ENCODE measurements at regions not wholly inside any gene's neighbourhood (a gene's known extent, or its start where the extent isn't known, plus 50 kb on each side); places are given as distances from the start of the nearest gene placed in this dataset.

DNA sequence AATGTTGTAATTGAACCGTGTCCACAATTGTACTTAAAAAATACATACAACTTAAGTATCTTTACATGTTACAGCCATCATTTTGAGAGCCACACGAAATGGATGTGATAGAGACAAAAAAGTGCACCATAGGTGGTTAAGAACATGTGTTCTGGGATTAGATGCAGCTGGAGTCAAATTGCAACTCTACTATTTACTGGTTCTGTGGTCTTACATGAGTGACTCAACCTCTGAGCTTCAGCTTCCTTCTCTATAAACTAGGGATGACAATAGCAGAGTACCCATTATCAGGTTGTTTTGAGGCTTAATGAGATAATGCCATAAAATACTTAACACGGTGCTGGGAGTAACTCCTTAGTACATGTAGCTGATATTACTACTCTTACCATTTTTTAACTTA is 130.4 kb downstream of the IDS start:
- Mint-ChIP-seq H3K4me3 (no peak overlapping the region), H3K27ac (no peak overlapping the region), H3K9me3 (no peaks in the 10 kb centered on the region), H3K27me3 (peaks cover 18% of the 10 kb centered on the region), H3K4me1 (ENCODE audit: low read depth) (no peaks in the 10 kb centered on the region), H3K36me3 (ENCODE audit: low read depth) (no peaks in the 10 kb centered on the region)
- intact Hi-C loops (cut with DNase I, micrococcal nuclease) = no loop called here
- Histone ChIP-seq H3K9me3 (ENCODE audit: control insufficient read depth in 1 of 2, insufficient read depth in 1 of 2, low read length in 2 of 2) (no peaks in the 10 kb centered on the region), H3K36me3 (ENCODE audit: insufficient read depth, low read length) (no peaks in the 10 kb centered on the region), H3K4me3 (ENCODE audit: low read length) (no peak overlapping the region), H3K4me1 (ENCODE audit: insufficient read depth, low read length) (no peaks in the 10 kb centered on the region), H3K27me3 (ENCODE audit: control insufficient read depth in 1 of 2, insufficient read depth in 2 of 2, low read length in 2 of 2) (no peaks in the 10 kb centered on the region), H3K27ac (ENCODE audit: low read depth in 1 of 2, low read length in 2 of 2) (no peak overlapping the region)
- ATAC-seq (ENCODE audit: poor library complexity) (no peak), DNase-seq (no peak)
- ChIA-PET CTCF (no interaction called here), POLR2A (no interaction called here)
- TF ChIP-seq, protein P1, sequence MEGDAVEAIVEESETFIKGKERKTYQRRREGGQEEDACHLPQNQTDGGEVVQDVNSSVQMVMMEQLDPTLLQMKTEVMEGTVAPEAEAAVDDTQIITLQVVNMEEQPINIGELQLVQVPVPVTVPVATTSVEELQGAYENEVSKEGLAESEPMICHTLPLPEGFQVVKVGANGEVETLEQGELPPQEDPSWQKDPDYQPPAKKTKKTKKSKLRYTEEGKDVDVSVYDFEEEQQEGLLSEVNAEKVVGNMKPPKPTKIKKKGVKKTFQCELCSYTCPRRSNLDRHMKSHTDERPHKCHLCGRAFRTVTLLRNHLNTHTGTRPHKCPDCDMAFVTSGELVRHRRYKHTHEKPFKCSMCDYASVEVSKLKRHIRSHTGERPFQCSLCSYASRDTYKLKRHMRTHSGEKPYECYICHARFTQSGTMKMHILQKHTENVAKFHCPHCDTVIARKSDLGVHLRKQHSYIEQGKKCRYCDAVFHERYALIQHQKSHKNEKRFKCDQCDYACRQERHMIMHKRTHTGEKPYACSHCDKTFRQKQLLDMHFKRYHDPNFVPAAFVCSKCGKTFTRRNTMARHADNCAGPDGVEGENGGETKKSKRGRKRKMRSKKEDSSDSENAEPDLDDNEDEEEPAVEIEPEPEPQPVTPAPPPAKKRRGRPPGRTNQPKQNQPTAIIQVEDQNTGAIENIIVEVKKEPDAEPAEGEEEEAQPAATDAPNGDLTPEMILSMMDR (IDR thresholded peaks at IDR 0.05) = no peak

DNA sequence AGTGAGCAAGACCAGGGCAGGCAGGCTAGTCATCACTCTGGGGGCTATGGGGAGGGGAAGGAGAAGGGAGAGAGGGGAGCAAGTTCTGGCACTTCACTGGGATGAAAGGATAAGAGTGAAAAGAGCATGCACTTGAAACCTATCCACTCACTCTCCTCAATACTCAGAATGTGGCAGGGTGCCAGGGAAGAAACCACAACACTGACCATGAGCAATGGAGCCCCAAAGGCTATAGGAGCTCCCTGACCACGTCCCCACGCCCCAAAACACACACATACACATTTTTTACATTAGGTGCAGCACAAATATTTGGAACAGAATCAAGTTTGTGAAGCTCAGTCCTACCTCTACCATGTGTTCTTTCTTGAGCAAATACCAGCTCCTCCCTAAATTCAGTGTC is 132.2 kb downstream of the IDS start:
- H3K27me3 ChIP-seq (ENCODE audit: control insufficient read depth in 1 of 2, insufficient read depth in 2 of 2, low read length in 2 of 2) = no peaks in the 10 kb centered on the region
- Mint-ChIP-seq H3K27me3 (peaks cover 8% of the 10 kb centered on the region), H3K9me3 (no peaks in the 10 kb centered on the region), H3K36me3 (ENCODE audit: low read depth) (no peaks in the 10 kb centered on the region), H3K27ac (no peak overlapping the region), H3K4me1 (ENCODE audit: low read depth) (no peaks in the 10 kb centered on the region), H3K4me3 (no peak overlapping the region)
- intact Hi-C loops (cut with DNase I, micrococcal nuclease) = no loop called here
- TF ChIP-seq, protein P1 (IDR thresholded peaks at IDR 0.05) = no peak
- H3K4me1 ChIP-seq (ENCODE audit: insufficient read depth, low read length) = no peaks in the 10 kb centered on the region
- H3K36me3 ChIP-seq (ENCODE audit: insufficient read depth, low read length) = no peaks in the 10 kb centered on the region
- no peak overlapping the region for H3K4me3 ChIP-seq (ENCODE audit: low read length)
- CTCF ChIA-PET = no interaction called here
- DNase-seq = no peak
- H3K27ac ChIP-seq (ENCODE audit: low read depth in 1 of 2, low read length in 2 of 2) = no peak overlapping the region
- POLR2A ChIA-PET = no interaction called here
- no peak for ATAC-seq (ENCODE audit: poor library complexity)
- no peaks in the 10 kb centered on the region for H3K9me3 ChIP-seq (ENCODE audit: control insufficient read depth in 1 of 2, insufficient read depth in 1 of 2, low read length in 2 of 2)

DNA sequence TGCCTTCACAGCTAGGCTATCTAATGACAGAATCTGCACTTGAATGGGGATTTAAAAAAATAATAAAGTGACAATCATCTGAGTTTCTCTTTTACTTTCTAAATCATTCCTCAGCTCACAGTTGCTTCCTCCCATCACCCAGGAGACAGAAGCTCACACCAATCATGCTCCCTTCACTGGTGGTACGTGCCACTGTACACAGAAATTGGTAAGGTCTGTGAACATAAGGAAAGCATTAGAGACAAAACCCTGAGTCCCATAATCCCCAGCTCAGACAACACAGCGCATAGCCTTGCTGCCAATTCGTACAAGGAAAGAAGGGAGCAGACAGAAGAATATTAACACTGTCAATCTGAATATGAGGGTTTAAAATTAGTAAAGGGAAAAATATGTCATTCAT is 133.1 kb downstream of the IDS start:
- POLR2A ChIA-PET = no interaction called here

More for the DNA sequence above, 133.1 kb downstream of the IDS start:
- CTCF ChIA-PET = no interaction called here
- TF ChIP-seq, protein P1 (IDR thresholded peaks at IDR 0.05) = no peak
- H3K4me1 ChIP-seq (ENCODE audit: insufficient read depth, low read length) = no peaks in the 10 kb centered on the region
- ATAC-seq (ENCODE audit: poor library complexity) (no peak), DNase-seq (no peak)
- no peak overlapping the region for H3K4me3 ChIP-seq (ENCODE audit: low read length)
- H3K27me3 Mint-ChIP-seq = peaks cover 5% of the 10 kb centered on the region
- H3K9me3 Mint-ChIP-seq = no peaks in the 10 kb centered on the region
- no peaks in the 10 kb centered on the region for H3K9me3 ChIP-seq (ENCODE audit: control insufficient read depth in 1 of 2, insufficient read depth in 1 of 2, low read length in 2 of 2)
- no peak overlapping the region for H3K4me3 Mint-ChIP-seq
- no peak overlapping the region for H3K27ac ChIP-seq (ENCODE audit: low read depth in 1 of 2, low read length in 2 of 2)
- H3K36me3 ChIP-seq (ENCODE audit: insufficient read depth, low read length) = no peaks in the 10 kb centered on the region
- intact Hi-C loops (cut with DNase I, micrococcal nuclease) = no loop called here
- no peaks in the 10 kb centered on the region for H3K27me3 ChIP-seq (ENCODE audit: control insufficient read depth in 1 of 2, insufficient read depth in 2 of 2, low read length in 2 of 2)
- H3K4me1 Mint-ChIP-seq (ENCODE audit: low read depth) = no peaks in the 10 kb centered on the region
- no peak overlapping the region for H3K27ac Mint-ChIP-seq
- no peaks in the 10 kb centered on the region for H3K36me3 Mint-ChIP-seq (ENCODE audit: low read depth)
